ENCODE measurements at regions not wholly inside any gene's neighbourhood (a gene's known extent, or its start where the extent isn't known, plus 50 kb on each side); places are given as distances from the start of the nearest gene placed in this dataset.

- TF ChIP-seq, protein P1, sequence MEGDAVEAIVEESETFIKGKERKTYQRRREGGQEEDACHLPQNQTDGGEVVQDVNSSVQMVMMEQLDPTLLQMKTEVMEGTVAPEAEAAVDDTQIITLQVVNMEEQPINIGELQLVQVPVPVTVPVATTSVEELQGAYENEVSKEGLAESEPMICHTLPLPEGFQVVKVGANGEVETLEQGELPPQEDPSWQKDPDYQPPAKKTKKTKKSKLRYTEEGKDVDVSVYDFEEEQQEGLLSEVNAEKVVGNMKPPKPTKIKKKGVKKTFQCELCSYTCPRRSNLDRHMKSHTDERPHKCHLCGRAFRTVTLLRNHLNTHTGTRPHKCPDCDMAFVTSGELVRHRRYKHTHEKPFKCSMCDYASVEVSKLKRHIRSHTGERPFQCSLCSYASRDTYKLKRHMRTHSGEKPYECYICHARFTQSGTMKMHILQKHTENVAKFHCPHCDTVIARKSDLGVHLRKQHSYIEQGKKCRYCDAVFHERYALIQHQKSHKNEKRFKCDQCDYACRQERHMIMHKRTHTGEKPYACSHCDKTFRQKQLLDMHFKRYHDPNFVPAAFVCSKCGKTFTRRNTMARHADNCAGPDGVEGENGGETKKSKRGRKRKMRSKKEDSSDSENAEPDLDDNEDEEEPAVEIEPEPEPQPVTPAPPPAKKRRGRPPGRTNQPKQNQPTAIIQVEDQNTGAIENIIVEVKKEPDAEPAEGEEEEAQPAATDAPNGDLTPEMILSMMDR (IDR thresholded peaks at IDR 0.05) = no peak
- TF ChIP-seq POLR2AphosphoS5 (IDR thresholded peaks at IDR 0.05) (no peak), POLR2A (IDR thresholded peaks at IDR 0.05) (no peak)
These were observed 230.2 kb upstream of the IRX2 start for GRCh38 chr5:2981652-2982051.

Measured in breast epithelium (tissue), 3 donors.